ENCODE measurements at regions not wholly inside any gene's neighbourhood (a gene's known extent, or its start where the extent isn't known, plus 50 kb on each side); places are given as distances from the start of the nearest gene placed in this dataset.
A peak's percentile ranks its signal among the peaks of the same experiment; 100 is the strongest.

DNA sequence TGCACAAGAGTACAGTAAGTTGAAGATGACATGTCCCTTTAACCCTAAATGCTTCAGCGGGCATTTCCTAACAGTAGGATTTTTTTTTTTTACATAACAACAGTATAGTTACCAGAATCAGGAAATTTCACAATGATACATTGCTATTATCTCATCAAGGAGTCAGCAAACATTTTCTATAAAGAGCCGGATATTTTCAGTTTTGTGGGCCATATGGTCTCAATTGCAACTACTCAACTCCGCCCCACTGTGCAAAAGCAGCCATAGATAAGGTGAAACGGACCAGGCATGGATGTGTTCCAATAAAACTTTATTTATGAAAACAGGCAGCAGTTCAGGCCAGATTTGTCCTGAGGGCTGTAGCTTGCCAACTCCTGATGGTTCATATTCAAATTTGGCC lies 130.6 kb downstream of the SMAD6 start:
- Histone ChIP-seq H3K4me3 (ENCODE audit: low read length) (no peak overlapping the region), H3K9me3 (ENCODE audit: control insufficient read depth, low read depth, low read length) (peaks cover 4% of the 10 kb centered on the region), H3K36me3 (ENCODE audit: control insufficient read depth, insufficient read depth, low read length) (no peaks in the 10 kb centered on the region), H3K27ac (ENCODE audit: low read length) (no peak overlapping the region), H3K4me1 (ENCODE audit: control insufficient read depth, insufficient read depth, low read length) (no peaks in the 10 kb centered on the region), H3K27me3 (ENCODE audit: control insufficient read depth, insufficient read depth, low read length) (no peaks in the 10 kb centered on the region)
- no peak for DNase-seq
- no CpG with 5 or more reads among the region's 4 CpGs for WGBS (ENCODE audit: insufficient coverage, low lambda C conversion rate)

- Histone ChIP-seq H3K27me3 (ENCODE audit: control insufficient read depth, insufficient read depth, low read length) (no peaks in the 10 kb centered on the region), H3K4me1 (ENCODE audit: control insufficient read depth, insufficient read depth, low read length) (no peaks in the 10 kb centered on the region), H3K36me3 (ENCODE audit: control insufficient read depth, insufficient read depth, low read length) (no peaks in the 10 kb centered on the region), H3K4me3 (ENCODE audit: low read length) (no peak overlapping the region), H3K27ac (ENCODE audit: low read length) (no peak overlapping the region), H3K9me3 (ENCODE audit: control insufficient read depth, low read depth, low read length) (peaks cover 4% of the 10 kb centered on the region)
- WGBS (ENCODE audit: insufficient coverage, low lambda C conversion rate), result no CpG with 5 or more reads among the region's 8 CpGs
- DNase-seq, result no peak
Measured at GRCh38 chr15:66833371-66833770, 131.3 kb downstream of the SMAD6 start.

GRCh38 chr15:66833803-66834202 lies 131.8 kb downstream of the SMAD6 start:
- DNase-seq, result no peak
- WGBS (ENCODE audit: insufficient coverage, low lambda C conversion rate), result no CpG with 5 or more reads among the region's 5 CpGs
- peaks cover 4% of the 10 kb centered on the region for H3K9me3 ChIP-seq (ENCODE audit: control insufficient read depth, low read depth, low read length)

GRCh38 chr15:66834881-66835878 lies 133.1 kb downstream of the SMAD6 start:
- DNase-seq, result no peak
- peaks cover 4% of the 10 kb centered on the region for H3K9me3 ChIP-seq (ENCODE audit: control insufficient read depth, low read depth, low read length)
- no peak overlapping the region for H3K27ac ChIP-seq (ENCODE audit: low read length)
- H3K27me3 ChIP-seq (ENCODE audit: control insufficient read depth, insufficient read depth, low read length), result no peaks in the 10 kb centered on the region
- H3K4me1 ChIP-seq (ENCODE audit: control insufficient read depth, insufficient read depth, low read length), result no peaks in the 10 kb centered on the region
- H3K36me3 ChIP-seq (ENCODE audit: control insufficient read depth, insufficient read depth, low read length), result no peaks in the 10 kb centered on the region
- WGBS (ENCODE audit: insufficient coverage, low lambda C conversion rate), result no CpG with 5 or more reads among the region's 11 CpGs
- H3K4me3 ChIP-seq (ENCODE audit: low read length), result no peak overlapping the region

More at GRCh38 chr15:66833803-66834202, 131.8 kb downstream of the SMAD6 start:
- H3K27ac ChIP-seq (ENCODE audit: low read length), result no peak overlapping the region
- H3K4me3 ChIP-seq (ENCODE audit: low read length), result no peak overlapping the region
- no peaks in the 10 kb centered on the region for H3K36me3 ChIP-seq (ENCODE audit: control insufficient read depth, insufficient read depth, low read length)
- H3K4me1 ChIP-seq (ENCODE audit: control insufficient read depth, insufficient read depth, low read length), result no peaks in the 10 kb centered on the region
- no peaks in the 10 kb centered on the region for H3K27me3 ChIP-seq (ENCODE audit: control insufficient read depth, insufficient read depth, low read length)

GRCh38 chr15:66836231-66837030 lies 134.4 kb downstream of the SMAD6 start:
- no peaks in the 10 kb centered on the region for H3K27me3 ChIP-seq (ENCODE audit: control insufficient read depth, insufficient read depth, low read length)
- no peak overlapping the region for H3K4me3 ChIP-seq (ENCODE audit: low read length)
- H3K27ac ChIP-seq (ENCODE audit: low read length), result no peak overlapping the region
- no peak for DNase-seq
- H3K4me1 ChIP-seq (ENCODE audit: control insufficient read depth, insufficient read depth, low read length), result peaks cover 2% of the 10 kb centered on the region
- no CpG with 5 or more reads among the region's 9 CpGs for WGBS (ENCODE audit: insufficient coverage, low lambda C conversion rate)
- peaks cover 4% of the 10 kb centered on the region for H3K9me3 ChIP-seq (ENCODE audit: control insufficient read depth, low read depth, low read length)
- no peaks in the 10 kb centered on the region for H3K36me3 ChIP-seq (ENCODE audit: control insufficient read depth, insufficient read depth, low read length)

GRCh38 chr15:66838202-66838601 lies 136.2 kb downstream of the SMAD6 start:
- WGBS (ENCODE audit: insufficient coverage, low lambda C conversion rate), result no CpG with 5 or more reads among the region's 7 CpGs
- Histone ChIP-seq H3K4me1 (ENCODE audit: control insufficient read depth, insufficient read depth, low read length) (peaks cover 13% of the 10 kb centered on the region), H3K27ac (ENCODE audit: low read length) (no peak overlapping the region), H3K9me3 (ENCODE audit: control insufficient read depth, low read depth, low read length) (no peaks in the 10 kb centered on the region), H3K36me3 (ENCODE audit: control insufficient read depth, insufficient read depth, low read length) (no peaks in the 10 kb centered on the region), H3K27me3 (ENCODE audit: control insufficient read depth, insufficient read depth, low read length) (no peaks in the 10 kb centered on the region), H3K4me3 (ENCODE audit: low read length) (no peak overlapping the region)
- no peak for DNase-seq

- Histone ChIP-seq H3K27ac (ENCODE audit: low read length) (no peak overlapping the region), H3K36me3 (ENCODE audit: control insufficient read depth, insufficient read depth, low read length) (no peaks in the 10 kb centered on the region), H3K9me3 (ENCODE audit: control insufficient read depth, low read depth, low read length) (no peaks in the 10 kb centered on the region), H3K4me3 (ENCODE audit: low read length) (no peak overlapping the region), H3K4me1 (ENCODE audit: control insufficient read depth, insufficient read depth, low read length) (peaks cover 18% of the 10 kb centered on the region), H3K27me3 (ENCODE audit: control insufficient read depth, insufficient read depth, low read length) (no peaks in the 10 kb centered on the region)
- DNase-seq, result peak in 1 of 2 donors; percentile 41
- 20% methylated on average over 1 of the region's 5 CpGs for WGBS (ENCODE audit: insufficient coverage, low lambda C conversion rate)
Measured at GRCh38 chr15:66838671-66839239, 136.7 kb downstream of the SMAD6 start.

- no CpG with 5 or more reads among the region's 4 CpGs for WGBS (ENCODE audit: insufficient coverage, low lambda C conversion rate)
- Histone ChIP-seq H3K4me1 (ENCODE audit: control insufficient read depth, insufficient read depth, low read length) (peaks cover 24% of the 10 kb centered on the region), H3K27ac (ENCODE audit: low read length) (no peak overlapping the region), H3K36me3 (ENCODE audit: control insufficient read depth, insufficient read depth, low read length) (no peaks in the 10 kb centered on the region), H3K27me3 (ENCODE audit: control insufficient read depth, insufficient read depth, low read length) (no peaks in the 10 kb centered on the region), H3K9me3 (ENCODE audit: control insufficient read depth, low read depth, low read length) (no peaks in the 10 kb centered on the region), H3K4me3 (ENCODE audit: low read length) (no peak overlapping the region)
- DNase-seq, result no peak
Measured at GRCh38 chr15:66839506-66840112, 137.6 kb downstream of the SMAD6 start.

- no peak overlapping the region for H3K4me3 ChIP-seq (ENCODE audit: low read length)
- no peaks in the 10 kb centered on the region for H3K9me3 ChIP-seq (ENCODE audit: control insufficient read depth, low read depth, low read length)
- DNase-seq, result no peak
- no CpG with 5 or more reads among the region's 5 CpGs for WGBS (ENCODE audit: insufficient coverage, low lambda C conversion rate)
- H3K4me1 ChIP-seq (ENCODE audit: control insufficient read depth, insufficient read depth, low read length), result peaks cover 24% of the 10 kb centered on the region
- no peaks in the 10 kb centered on the region for H3K36me3 ChIP-seq (ENCODE audit: control insufficient read depth, insufficient read depth, low read length)
- H3K27me3 ChIP-seq (ENCODE audit: control insufficient read depth, insufficient read depth, low read length), result no peaks in the 10 kb centered on the region
- H3K27ac ChIP-seq (ENCODE audit: low read length), result no peak overlapping the region
Measured at GRCh38 chr15:66840615-66841390, 138.8 kb downstream of the SMAD6 start.

All from large intestine (tissue), 3 donors.